DND-41 (cell line): ENCODE measurements at regions not wholly inside any gene's neighbourhood (a gene's known extent, or its start where the extent isn't known, plus 50 kb on each side); places are given as distances from the start of the nearest gene placed in this dataset.

ENCODE experiments used
- ATAC-seq: fragments of 200-7000 bp; cut with Tn5 transposase; 3 replicates; pipeline ENCODE4 v1.9.1; 2021; ENCODE audit warnings: low read depth; ENCODE audit not compliant: insufficient read depth
- DNase-seq: peaks from one replicate; pipeline ENCODE4 v3.0.0-alpha.2; 2020
- H2AFZ ChIP-seq: 2 replicates; pipeline ENCODE4 v1.6.0; 2012; ENCODE audit warnings: low read depth, low read length
- H3K27ac ChIP-seq: 2 replicates; pipeline ENCODE4 v1.5.1; 2012; ENCODE audit warnings: low read length, inconsistent platforms
- H3K27me3 ChIP-seq: fragments of 200-600 bp; sonication (generic); 2 replicates; pipeline ENCODE4 v1.6.0; 2012; ENCODE audit warnings: low read length, mild to moderate bottlenecking, inconsistent platforms; ENCODE audit not compliant: insufficient read depth, poor library complexity
- H3K36me3 ChIP-seq: 2 replicates; pipeline ENCODE4 v1.5.1; 2012; ENCODE audit warnings: low read length, inconsistent platforms; ENCODE audit not compliant: insufficient read depth
- H3K4me1 ChIP-seq: 2 replicates; pipeline ENCODE4 v1.5.1; 2012; ENCODE audit warnings: mild to moderate bottlenecking, low read length; ENCODE audit not compliant: insufficient read depth
- H3K4me2 ChIP-seq: 2 replicates; pipeline ENCODE4 v1.6.0; 2012; ENCODE audit warnings: mild to moderate bottlenecking, moderate library complexity, low read length, inconsistent platforms; ENCODE audit not compliant: insufficient read depth
- H3K4me3 ChIP-seq, 2 experiments: fragments of 200-600 bp in 1 of 2; shearing (Covaris generic) in 1 of 2; 2 replicates each; pipeline ENCODE4 v1.5.1; 2012 to 2016; ENCODE audit warnings: inconsistent platforms in 2 of 2, low read length in 2 of 2, mild to moderate bottlenecking in 2 of 2, low read depth in 1 of 2, moderate library complexity in 1 of 2
- H3K79me2 ChIP-seq: 2 replicates; pipeline ENCODE4 v1.6.0; 2012; ENCODE audit warnings: low read length, inconsistent platforms; ENCODE audit not compliant: insufficient read depth
- H3K9ac ChIP-seq: 2 replicates; pipeline ENCODE4 v1.6.0; 2012; ENCODE audit warnings: low read depth, mild to moderate bottlenecking, inconsistent platforms, low read length, moderate library complexity
- H3K9me3 ChIP-seq: 2 replicates; pipeline ENCODE4 v1.5.1; 2012; ENCODE audit warnings: low read length, moderate library complexity, mild to moderate bottlenecking, inconsistent platforms; ENCODE audit not compliant: insufficient read depth, severe bottlenecking
- H4K20me1 ChIP-seq: 2 replicates; pipeline ENCODE4 v1.6.0; 2012; ENCODE audit warnings: low read length; ENCODE audit not compliant: insufficient read depth
- EZH2 ChIP-seq: IDR thresholded peaks from 3 replicates; pipeline ENCODE4 v1.6.1; 2012; ENCODE audit warnings: borderline replicate concordance, low read depth, mild to moderate bottlenecking, moderate library complexity, low read length, inconsistent platforms; ENCODE audit not compliant: severe bottlenecking
- TF ChIP-seq, protein P1 (sequence below): IDR thresholded peaks from 2 replicates; pipeline ENCODE4 v1.5.1; 2012; ENCODE audit warnings: borderline replicate concordance, low read length, moderate library complexity, mild to moderate bottlenecking; ENCODE audit not compliant: poor library complexity, severe bottlenecking; ENCODE audit errors: extremely low read depth

- H3K79me2 ChIP-seq: no peaks in the 10 kb centered on the region
- no peak overlapping the region for H3K4me3 ChIP-seq
- no peak for DNase-seq
- H3K9me3 ChIP-seq: no peaks in the 10 kb centered on the region
- H2AFZ ChIP-seq: no peak overlapping the region
- no peaks in the 10 kb centered on the region for H4K20me1 ChIP-seq
- TF ChIP-seq, protein P1, sequence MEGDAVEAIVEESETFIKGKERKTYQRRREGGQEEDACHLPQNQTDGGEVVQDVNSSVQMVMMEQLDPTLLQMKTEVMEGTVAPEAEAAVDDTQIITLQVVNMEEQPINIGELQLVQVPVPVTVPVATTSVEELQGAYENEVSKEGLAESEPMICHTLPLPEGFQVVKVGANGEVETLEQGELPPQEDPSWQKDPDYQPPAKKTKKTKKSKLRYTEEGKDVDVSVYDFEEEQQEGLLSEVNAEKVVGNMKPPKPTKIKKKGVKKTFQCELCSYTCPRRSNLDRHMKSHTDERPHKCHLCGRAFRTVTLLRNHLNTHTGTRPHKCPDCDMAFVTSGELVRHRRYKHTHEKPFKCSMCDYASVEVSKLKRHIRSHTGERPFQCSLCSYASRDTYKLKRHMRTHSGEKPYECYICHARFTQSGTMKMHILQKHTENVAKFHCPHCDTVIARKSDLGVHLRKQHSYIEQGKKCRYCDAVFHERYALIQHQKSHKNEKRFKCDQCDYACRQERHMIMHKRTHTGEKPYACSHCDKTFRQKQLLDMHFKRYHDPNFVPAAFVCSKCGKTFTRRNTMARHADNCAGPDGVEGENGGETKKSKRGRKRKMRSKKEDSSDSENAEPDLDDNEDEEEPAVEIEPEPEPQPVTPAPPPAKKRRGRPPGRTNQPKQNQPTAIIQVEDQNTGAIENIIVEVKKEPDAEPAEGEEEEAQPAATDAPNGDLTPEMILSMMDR: no peak
- TF ChIP-seq EZH2: no peak
- ATAC-seq: no peak
- H3K27me3 ChIP-seq: no peaks in the 10 kb centered on the region
- no peak overlapping the region for H3K4me2 ChIP-seq
- H3K9ac ChIP-seq: no peak overlapping the region
- H3K27ac ChIP-seq: no peak overlapping the region
- no peaks in the 10 kb centered on the region for H3K36me3 ChIP-seq
- H3K4me1 ChIP-seq: no peaks in the 10 kb centered on the region
Observed at GRCh38 chr18:27412556-27412955, 227.4 kb upstream of the CHST9 start.

GRCh38 chr18:27411911-27412310 is 226.8 kb upstream of the CHST9 start:
- no peak for ATAC-seq
- Histone ChIP-seq H3K9ac (no peak overlapping the region), H3K36me3 (no peaks in the 10 kb centered on the region), H3K79me2 (no peaks in the 10 kb centered on the region), H3K27me3 (no peaks in the 10 kb centered on the region), H2AFZ (no peak overlapping the region), H3K9me3 (no peaks in the 10 kb centered on the region), H3K4me2 (no peak overlapping the region), H3K27ac (no peak overlapping the region), H3K4me3 (no peak overlapping the region), H3K4me1 (no peaks in the 10 kb centered on the region), H4K20me1 (no peaks in the 10 kb centered on the region)
- no peak for DNase-seq
- no peak for TF ChIP-seq EZH2
- TF ChIP-seq, protein P1: no peak

DNA sequence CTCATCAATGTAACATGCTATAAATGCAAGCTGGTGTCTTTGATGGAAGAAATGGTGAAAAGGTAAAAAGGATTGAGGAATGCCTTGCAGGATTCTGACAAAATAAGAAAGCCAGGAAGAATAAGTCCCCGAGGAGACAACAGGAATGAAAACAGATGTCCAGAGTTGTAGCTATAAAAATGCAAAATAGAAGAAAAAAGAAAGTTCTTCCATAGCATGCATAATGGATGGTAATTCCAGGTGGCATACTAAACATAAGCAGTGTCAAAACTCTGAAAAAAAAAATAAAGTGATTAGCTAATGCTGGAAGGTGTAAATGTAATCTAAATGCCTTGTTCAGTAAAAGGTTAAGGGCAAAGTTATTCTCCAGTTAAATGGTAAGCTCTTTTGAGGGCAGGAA is 225.9 kb upstream of the CHST9 start:
- Histone ChIP-seq H3K4me3 (no peak overlapping the region), H3K27ac (no peak overlapping the region), H2AFZ (no peak overlapping the region), H3K79me2 (no peaks in the 10 kb centered on the region), H3K36me3 (no peaks in the 10 kb centered on the region), H4K20me1 (no peaks in the 10 kb centered on the region), H3K4me1 (no peaks in the 10 kb centered on the region), H3K9ac (no peak overlapping the region), H3K9me3 (no peaks in the 10 kb centered on the region), H3K4me2 (no peak overlapping the region), H3K27me3 (no peaks in the 10 kb centered on the region)
- DNase-seq (no peak), ATAC-seq (no peak)
- no peak for TF ChIP-seq EZH2
- TF ChIP-seq, protein P1: no peak

DNA sequence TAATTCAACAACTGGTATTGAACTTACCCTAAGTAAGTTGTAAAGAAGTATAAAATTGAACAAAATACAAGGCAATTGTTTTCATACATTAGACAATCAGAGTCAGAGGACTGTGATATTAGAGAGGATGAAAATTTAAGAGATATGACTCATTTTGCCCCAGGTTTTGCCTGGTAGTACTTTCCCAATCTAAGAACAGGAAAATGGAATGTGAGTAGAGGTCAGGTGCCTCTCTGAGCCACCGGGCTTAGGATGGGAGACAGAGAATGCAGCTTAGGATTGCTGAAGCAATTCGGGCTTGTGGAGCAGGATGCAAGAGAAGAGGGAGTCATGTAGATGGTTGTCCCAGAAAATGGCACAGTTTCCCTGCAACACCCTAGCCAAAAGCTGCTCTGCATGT is 219.7 kb upstream of the CHST9 start:
- no peak for DNase-seq
- no peaks in the 10 kb centered on the region for H4K20me1 ChIP-seq
- no peaks in the 10 kb centered on the region for H3K4me1 ChIP-seq
- H3K79me2 ChIP-seq: no peaks in the 10 kb centered on the region
- no peak overlapping the region for H3K27ac ChIP-seq
- H3K4me2 ChIP-seq: no peak overlapping the region
- TF ChIP-seq, protein P1: no peak
- TF ChIP-seq EZH2: no peak
- H3K36me3 ChIP-seq: no peaks in the 10 kb centered on the region
- H3K4me3 ChIP-seq: no peak overlapping the region
- no peaks in the 10 kb centered on the region for H3K9me3 ChIP-seq
- H3K9ac ChIP-seq: no peak overlapping the region
- H3K27me3 ChIP-seq: no peaks in the 10 kb centered on the region
- no peak for ATAC-seq
- H2AFZ ChIP-seq: no peak overlapping the region
